HG02981 (cell line): ENCODE measurements at regions not wholly inside any gene's neighbourhood (a gene's known extent, or its start where the extent isn't known, plus 50 kb on each side); places are given as distances from the start of the nearest gene placed in this dataset.
"Not testable (repeated sequence)": the region's sequence is repeated elsewhere in the genome, so short reads cannot be mapped to it uniquely, and the experiment has no call there.

Experiments used
- ATAC-seq: cut with Tn5 transposase; IDR thresholded peaks from one replicate; pipeline ENCODE4 v1.9.1; 2021; ENCODE audit warnings: mild to moderate bottlenecking, moderate library complexity; ENCODE audit not compliant: unreplicated experiment

GRCh38 chr11:43035086-43035485 lies 276.7 kb upstream of the API5 start:
- no peak for ATAC-seq

GRCh38 chr11:43053638-43054412 lies 258.0 kb upstream of the API5 start:
- ATAC-seq, result no peak

- ATAC-seq, result no peak
These were observed 244.1 kb upstream of the API5 start for GRCh38 chr11:43067681-43068080.

GRCh38 chr11:43071338-43071737 lies 240.5 kb upstream of the API5 start:
- ATAC-seq, result no peak

- no peak for ATAC-seq
These were observed 239.7 kb upstream of the API5 start for GRCh38 chr11:43072096-43072495.

- ATAC-seq, result no peak
These were observed 238.9 kb upstream of the API5 start for GRCh38 chr11:43072911-43073310.

GRCh38 chr11:43074810-43075209 lies 237.0 kb upstream of the API5 start:
- ATAC-seq, result no peak

GRCh38 chr11:43101113-43101512 lies 210.7 kb upstream of the API5 start:
- no peak for ATAC-seq

GRCh38 chr11:43116071-43116470 lies 195.7 kb upstream of the API5 start:
- ATAC-seq, result no peak

GRCh38 chr11:43119275-43119970 lies 192.4 kb upstream of the API5 start:
- ATAC-seq, result no peak

- ATAC-seq, result no peak
These were observed 189.2 kb upstream of the API5 start for GRCh38 chr11:43122546-43122945.

- ATAC-seq, result no peak
These were observed 188.4 kb upstream of the API5 start for GRCh38 chr11:43123443-43123842.

GRCh38 chr11:43124272-43124935 lies 187.4 kb upstream of the API5 start:
- no peak for ATAC-seq

GRCh38 chr11:43129329-43129728 lies 182.5 kb upstream of the API5 start:
- no peak for ATAC-seq

- ATAC-seq, result no peak
These were observed 181.2 kb upstream of the API5 start for GRCh38 chr11:43130616-43131015.

GRCh38 chr11:43135966-43136534 lies 175.7 kb upstream of the API5 start:
- ATAC-seq, result no peak

GRCh38 chr11:43138621-43139140 lies 173.1 kb upstream of the API5 start:
- no peak for ATAC-seq

- peak; percentile 85 for ATAC-seq
These were observed 166.1 kb upstream of the API5 start for GRCh38 chr11:43145653-43146052.

- ATAC-seq, result no peak
These were observed 161.1 kb upstream of the API5 start for GRCh38 chr11:43150697-43151096.

- no peak for ATAC-seq
These were observed 147.0 kb upstream of the API5 start for GRCh38 chr11:43164831-43165230.

GRCh38 chr11:43165393-43165792 lies 146.4 kb upstream of the API5 start:
- not testable (repeated sequence) for ATAC-seq
